ENCODE measurements at regions not wholly inside any gene's neighbourhood (a gene's known extent, or its start where the extent isn't known, plus 50 kb on each side); places are given as distances from the start of the nearest gene placed in this dataset.
"Not testable (repeated sequence)": the region's sequence is repeated elsewhere in the genome, so short reads cannot be mapped to it uniquely, and the experiment has no call there.

DNA sequence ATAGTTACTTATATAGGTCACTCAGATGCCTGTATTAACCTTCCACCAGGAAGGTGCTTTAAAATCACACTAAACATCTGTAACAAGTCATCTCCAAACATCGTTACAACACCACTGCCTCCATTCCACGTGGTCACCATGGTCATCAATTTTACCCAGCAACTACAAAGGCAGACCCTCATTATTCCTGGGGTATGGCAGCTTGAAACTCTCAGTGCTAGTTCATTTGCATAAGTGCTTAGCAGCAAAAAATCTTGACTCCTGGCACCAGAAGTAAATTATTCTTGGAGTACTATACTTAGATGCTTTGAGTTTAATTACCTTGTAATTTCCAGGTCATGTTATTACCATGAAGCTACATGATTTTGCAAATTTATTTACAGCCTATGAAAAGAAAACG lies 250.6 kb downstream of the KBTBD8 start:
- no peak overlapping the region for H3K4me3 ChIP-seq (ENCODE audit: low read depth, low read length, poor library complexity, severe bottlenecking)
- no peaks in the 10 kb centered on the region for H3K36me3 ChIP-seq (ENCODE audit: insufficient read depth, low read length)
- CTCF ChIA-PET (ENCODE audit: unreplicated experiment), result no interaction called here
- no peak overlapping the region for H2AFZ ChIP-seq (ENCODE audit: low read length)
- no peak overlapping the region for H3K4me2 ChIP-seq (ENCODE audit: low read length)
- intact Hi-C loops (cut with micrococcal nuclease; ENCODE audit: unreplicated experiment), result no loop called here
- H3K9me2 ChIP-seq (ENCODE audit: insufficient read depth, low read length), result no peaks in the 10 kb centered on the region
- POLR2A ChIA-PET, result interaction anchor here (0.7 kb wide), 1 partner anchor 15 kb away, joined by 3 read pairs; no protein-coding TSS in a partner anchor
- no peaks in the 10 kb centered on the region for H4K20me1 ChIP-seq (ENCODE audit: insufficient read depth, low read length)
- no peaks in the 10 kb centered on the region for H3K4me1 ChIP-seq (ENCODE audit: insufficient read depth, low read length, poor library complexity, severe bottlenecking)
- no TSS peak for BruUV-seq (replicated peaks)
- DNase-seq (ENCODE audit: low spot score), result no peak
- H3K27ac ChIP-seq (ENCODE audit: low read depth, low read length, poor library complexity, severe bottlenecking), result no peak overlapping the region
- H3K79me2 ChIP-seq (ENCODE audit: insufficient read depth, low read depth, low read length), result no peaks in the 10 kb centered on the region
- TF ChIP-seq, protein P1, sequence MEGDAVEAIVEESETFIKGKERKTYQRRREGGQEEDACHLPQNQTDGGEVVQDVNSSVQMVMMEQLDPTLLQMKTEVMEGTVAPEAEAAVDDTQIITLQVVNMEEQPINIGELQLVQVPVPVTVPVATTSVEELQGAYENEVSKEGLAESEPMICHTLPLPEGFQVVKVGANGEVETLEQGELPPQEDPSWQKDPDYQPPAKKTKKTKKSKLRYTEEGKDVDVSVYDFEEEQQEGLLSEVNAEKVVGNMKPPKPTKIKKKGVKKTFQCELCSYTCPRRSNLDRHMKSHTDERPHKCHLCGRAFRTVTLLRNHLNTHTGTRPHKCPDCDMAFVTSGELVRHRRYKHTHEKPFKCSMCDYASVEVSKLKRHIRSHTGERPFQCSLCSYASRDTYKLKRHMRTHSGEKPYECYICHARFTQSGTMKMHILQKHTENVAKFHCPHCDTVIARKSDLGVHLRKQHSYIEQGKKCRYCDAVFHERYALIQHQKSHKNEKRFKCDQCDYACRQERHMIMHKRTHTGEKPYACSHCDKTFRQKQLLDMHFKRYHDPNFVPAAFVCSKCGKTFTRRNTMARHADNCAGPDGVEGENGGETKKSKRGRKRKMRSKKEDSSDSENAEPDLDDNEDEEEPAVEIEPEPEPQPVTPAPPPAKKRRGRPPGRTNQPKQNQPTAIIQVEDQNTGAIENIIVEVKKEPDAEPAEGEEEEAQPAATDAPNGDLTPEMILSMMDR (conservative IDR thresholded peaks at IDR 0.05; ENCODE audit: low read length), result no peak
- TF ChIP-seq EZH2phosphoT487 (IDR thresholded peaks at IDR 0.05; ENCODE audit: borderline replicate concordance, low read depth, low read length), result no peak
- H3K9me3 ChIP-seq (ENCODE audit: low read length), result no peaks in the 10 kb centered on the region

DNA sequence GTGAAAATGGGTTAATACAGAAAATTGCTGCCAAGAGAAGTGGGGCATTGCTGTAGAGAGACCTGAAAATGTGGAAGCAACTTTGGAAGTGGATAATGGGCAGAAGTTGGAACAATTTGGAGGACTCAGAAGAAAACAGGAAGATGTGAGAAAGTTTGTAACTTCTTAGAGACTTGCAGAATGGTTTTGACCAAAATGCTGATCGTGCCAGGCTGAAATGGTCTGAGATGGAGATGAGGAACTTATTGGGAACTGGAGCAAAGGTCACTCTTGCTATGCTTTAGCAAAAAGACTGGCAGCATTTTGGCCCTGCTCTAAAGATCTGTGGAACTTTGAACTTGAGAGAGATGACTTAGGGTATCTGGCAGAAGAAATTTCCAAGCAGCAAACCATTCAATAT lies 254.8 kb downstream of the KBTBD8 start:
- H4K20me1 ChIP-seq (ENCODE audit: insufficient read depth, low read length); DNase-seq (ENCODE audit: low spot score); POLR2A ChIA-PET; H3K4me2 ChIP-seq (ENCODE audit: low read length); H2AFZ ChIP-seq (ENCODE audit: low read length); H3K27ac ChIP-seq (ENCODE audit: low read depth, low read length, poor library complexity, severe bottlenecking); H3K4me3 ChIP-seq (ENCODE audit: low read depth, low read length, poor library complexity, severe bottlenecking); H3K79me2 ChIP-seq (ENCODE audit: insufficient read depth, low read depth, low read length); H3K9me2 ChIP-seq (ENCODE audit: insufficient read depth, low read length); H3K9me3 ChIP-seq (ENCODE audit: low read length); H3K36me3 ChIP-seq (ENCODE audit: insufficient read depth, low read length); intact Hi-C loops (cut with micrococcal nuclease; ENCODE audit: unreplicated experiment); BruUV-seq (replicated peaks); CTCF ChIA-PET (ENCODE audit: unreplicated experiment); H3K4me1 ChIP-seq (ENCODE audit: insufficient read depth, low read length, poor library complexity, severe bottlenecking): not testable (repeated sequence)

DNA sequence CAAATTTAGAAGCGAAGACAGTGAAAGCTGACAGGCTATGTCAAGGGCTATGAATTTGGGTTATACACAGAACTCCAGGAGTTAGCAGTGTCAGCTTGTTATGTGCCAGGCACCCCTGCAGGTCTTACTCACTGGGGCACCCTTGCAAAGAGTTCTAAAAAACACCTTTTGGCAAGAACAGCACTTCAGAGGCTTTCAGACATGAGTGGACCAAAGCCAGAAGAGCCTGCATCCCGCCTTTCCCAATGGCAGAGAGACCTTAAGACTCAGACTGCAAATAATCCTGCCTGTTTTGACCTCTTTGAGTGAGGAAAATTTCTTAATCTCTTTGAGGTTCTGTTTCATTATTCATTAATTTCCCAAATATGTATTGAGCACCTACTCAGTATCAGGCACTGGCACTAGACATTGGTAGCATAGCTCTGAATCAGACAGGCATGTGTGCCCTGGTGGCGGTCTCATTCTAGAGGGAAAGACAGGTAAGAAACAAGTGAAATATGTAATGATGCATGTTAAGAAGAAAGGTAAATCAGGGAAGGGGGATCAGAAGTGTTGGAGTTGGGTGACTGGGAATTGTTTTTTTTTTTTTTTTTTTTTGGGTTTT lies 280.0 kb downstream of the KBTBD8 start:
- no TSS peak for BruUV-seq (replicated peaks)
- POLR2A ChIA-PET, result interaction anchor here (1.8 kb wide), 1 partner anchor 16 kb away, joined by 3 read pairs; no protein-coding TSS in a partner anchor
- no peak overlapping the region for H3K4me2 ChIP-seq (ENCODE audit: low read length)
- CTCF ChIA-PET (ENCODE audit: unreplicated experiment), result no interaction called here
- no peak for DNase-seq (ENCODE audit: low spot score)
- H4K20me1 ChIP-seq (ENCODE audit: insufficient read depth, low read length), result no peaks in the 10 kb centered on the region
- no peaks in the 10 kb centered on the region for H3K4me1 ChIP-seq (ENCODE audit: insufficient read depth, low read length, poor library complexity, severe bottlenecking)
- no peak for TF ChIP-seq EZH2phosphoT487 (IDR thresholded peaks at IDR 0.05; ENCODE audit: borderline replicate concordance, low read depth, low read length)
- TF ChIP-seq, protein P1 (conservative IDR thresholded peaks at IDR 0.05; ENCODE audit: low read length), result no peak
- H3K79me2 ChIP-seq (ENCODE audit: insufficient read depth, low read depth, low read length), result no peaks in the 10 kb centered on the region
- no peak overlapping the region for H3K27ac ChIP-seq (ENCODE audit: low read depth, low read length, poor library complexity, severe bottlenecking)
- no peak overlapping the region for H2AFZ ChIP-seq (ENCODE audit: low read length)
- no peaks in the 10 kb centered on the region for H3K36me3 ChIP-seq (ENCODE audit: insufficient read depth, low read length)
- H3K9me3 ChIP-seq (ENCODE audit: low read length), result no peaks in the 10 kb centered on the region
- no peak overlapping the region for H3K4me3 ChIP-seq (ENCODE audit: low read depth, low read length, poor library complexity, severe bottlenecking)
- intact Hi-C loops (cut with micrococcal nuclease; ENCODE audit: unreplicated experiment), result no loop called here
- no peaks in the 10 kb centered on the region for H3K9me2 ChIP-seq (ENCODE audit: insufficient read depth, low read length)
